ENCODE measurements at regions not wholly inside any gene's neighbourhood (a gene's known extent, or its start where the extent isn't known, plus 50 kb on each side); places are given as distances from the start of the nearest gene placed in this dataset.

- Mint-ChIP-seq H3K4me3 (peak overlapping the region; percentile 79), H3K36me3 (no peaks in the 10 kb centered on the region), H3K9me3 (no peaks in the 10 kb centered on the region), H3K27me3 (ENCODE audit: low read depth) (peaks cover 38% of the 10 kb centered on the region), H3K4me1 (peaks cover 26% of the 10 kb centered on the region), H3K27ac (peak overlapping the region; percentile 56)
- no peak for TF ChIP-seq CTCF (IDR thresholded peaks at IDR 0.05; ENCODE audit: unreplicated experiment)
- DNase-seq (ENCODE audit: low spot score in 2 of 2, unreplicated experiment in 2 of 2) = peak; percentile 24 to 56
Measured at GRCh38 chr18:34493566-34494358, 216.3 kb upstream of the DTNA start.

GRCh38 chr18:34494359-34494696 lies 215.8 kb upstream of the DTNA start:
- no peak for DNase-seq (ENCODE audit: low spot score in 2 of 2, unreplicated experiment in 2 of 2)
- TF ChIP-seq CTCF (IDR thresholded peaks at IDR 0.05; ENCODE audit: unreplicated experiment) = no peak
- Mint-ChIP-seq H3K27me3 (ENCODE audit: low read depth) (peaks cover 38% of the 10 kb centered on the region), H3K4me1 (peaks cover 26% of the 10 kb centered on the region), H3K36me3 (no peaks in the 10 kb centered on the region), H3K4me3 (peak overlapping the region; percentile 74), H3K9me3 (no peaks in the 10 kb centered on the region), H3K27ac (peak overlapping the region; percentile 47)

- Mint-ChIP-seq H3K4me3 (no peak overlapping the region), H3K27ac (no peak overlapping the region), H3K4me1 (peaks cover 18% of the 10 kb centered on the region), H3K27me3 (ENCODE audit: low read depth) (peaks cover 38% of the 10 kb centered on the region), H3K9me3 (no peaks in the 10 kb centered on the region), H3K36me3 (no peaks in the 10 kb centered on the region)
- TF ChIP-seq CTCF (IDR thresholded peaks at IDR 0.05; ENCODE audit: unreplicated experiment) = no peak
- DNase-seq (ENCODE audit: low spot score in 2 of 2, unreplicated experiment in 2 of 2) = no peak
Measured at GRCh38 chr18:34495506-34495905, 214.6 kb upstream of the DTNA start.

GRCh38 chr18:34501553-34501952 lies 208.5 kb upstream of the DTNA start:
- peaks cover 23% of the 10 kb centered on the region for H3K9me3 Mint-ChIP-seq
- no peaks in the 10 kb centered on the region for H3K4me1 Mint-ChIP-seq
- peaks cover 4% of the 10 kb centered on the region for H3K27me3 Mint-ChIP-seq (ENCODE audit: low read depth)
- DNase-seq (ENCODE audit: low spot score in 2 of 2, unreplicated experiment in 2 of 2) = no peak
- no peak overlapping the region for H3K27ac Mint-ChIP-seq
- H3K4me3 Mint-ChIP-seq = no peak overlapping the region
- peaks cover 8% of the 10 kb centered on the region for H3K36me3 Mint-ChIP-seq
- no peak for TF ChIP-seq CTCF (IDR thresholded peaks at IDR 0.05; ENCODE audit: unreplicated experiment)

- no peak for DNase-seq (ENCODE audit: low spot score in 2 of 2, unreplicated experiment in 2 of 2)
- Mint-ChIP-seq H3K4me1 (no peaks in the 10 kb centered on the region), H3K36me3 (peaks cover 5% of the 10 kb centered on the region), H3K4me3 (no peak overlapping the region), H3K27ac (no peak overlapping the region), H3K27me3 (ENCODE audit: low read depth) (no peaks in the 10 kb centered on the region), H3K9me3 (peaks cover 18% of the 10 kb centered on the region)
- TF ChIP-seq CTCF (IDR thresholded peaks at IDR 0.05; ENCODE audit: unreplicated experiment) = no peak
Measured at GRCh38 chr18:34506198-34506597, 203.9 kb upstream of the DTNA start.

Data from mesothelial cell of epicardium (in vitro differentiated cells).